Spinal cord (tissue), 9 donors: ENCODE measurements at regions not wholly inside any gene's neighbourhood (a gene's known extent, or its start where the extent isn't known, plus 50 kb on each side); places are given as distances from the start of the nearest gene placed in this dataset.

Source experiments
- DNase-seq, 6 donors: peaks; one replicate each; pipeline versions ENCODE4 v3.0.0 to v3.0.0-alpha.2; 2013 to 2015; ENCODE audit warnings: low spot score in 6 of 6, low read depth in 4 of 6
- H3K27ac ChIP-seq: one replicate; pipeline ENCODE4 v1.5.1; 2013; ENCODE audit warnings: low read depth, low read length, control low read depth
- H3K27me3 ChIP-seq: one replicate; pipeline ENCODE4 v1.6.1; 2013; ENCODE audit warnings: low read length; ENCODE audit not compliant: control insufficient read depth, insufficient read depth
- H3K36me3 ChIP-seq: one replicate; pipeline ENCODE4 v1.6.1; 2013; ENCODE audit warnings: low read length; ENCODE audit not compliant: control insufficient read depth, insufficient read depth
- H3K4me1 ChIP-seq: one replicate; pipeline ENCODE4 v1.6.1; 2013; ENCODE audit warnings: low read length; ENCODE audit not compliant: control insufficient read depth, insufficient read depth
- H3K4me3 ChIP-seq: one replicate; pipeline ENCODE4 v1.5.1; 2013; ENCODE audit warnings: low read depth, low read length, control low read depth
- H3K9me3 ChIP-seq: one replicate; pipeline ENCODE4 v1.6.1; 2013; ENCODE audit warnings: low read length; ENCODE audit not compliant: control insufficient read depth, insufficient read depth
- WGBS: methylation state at CpG from one replicate; pipeline ENCODE4 v1.1.5; 2013; ENCODE audit warnings: missing lambda C conversion rate; ENCODE audit not compliant: insufficient coverage; 5-methylcytosine and 5-hydroxymethylcytosine counted together
- donor health status: healthy.

GRCh38 chr3:102113421-102114041 lies 264.2 kb downstream of the NFKBIZ start:
- no peak for DNase-seq
- H3K4me1 ChIP-seq: no peaks in the 10 kb centered on the region
- no peak overlapping the region for H3K4me3 ChIP-seq
- no peaks in the 10 kb centered on the region for H3K27me3 ChIP-seq
- WGBS: 93% methylated on average over 9 of the region's 11 CpGs
- no peak overlapping the region for H3K27ac ChIP-seq
- no peaks in the 10 kb centered on the region for H3K9me3 ChIP-seq
- H3K36me3 ChIP-seq: no peaks in the 10 kb centered on the region

GRCh38 chr3:102114264-102114979 lies 265.1 kb downstream of the NFKBIZ start:
- Histone ChIP-seq H3K36me3 (no peaks in the 10 kb centered on the region), H3K27me3 (no peaks in the 10 kb centered on the region), H3K4me3 (no peak overlapping the region), H3K27ac (no peak overlapping the region), H3K4me1 (no peaks in the 10 kb centered on the region), H3K9me3 (no peaks in the 10 kb centered on the region)
- no peak for DNase-seq
- WGBS: 100% methylated on average over 3 of the region's 7 CpGs

- DNase-seq: no peak
- H3K36me3 ChIP-seq: no peaks in the 10 kb centered on the region
- H3K9me3 ChIP-seq: no peaks in the 10 kb centered on the region
- H3K27ac ChIP-seq: no peak overlapping the region
- H3K4me3 ChIP-seq: no peak overlapping the region
- H3K27me3 ChIP-seq: no peaks in the 10 kb centered on the region
- no peaks in the 10 kb centered on the region for H3K4me1 ChIP-seq
These were observed 273.2 kb downstream of the NFKBIZ start for GRCh38 chr3:102122527-102122926.

DNA sequence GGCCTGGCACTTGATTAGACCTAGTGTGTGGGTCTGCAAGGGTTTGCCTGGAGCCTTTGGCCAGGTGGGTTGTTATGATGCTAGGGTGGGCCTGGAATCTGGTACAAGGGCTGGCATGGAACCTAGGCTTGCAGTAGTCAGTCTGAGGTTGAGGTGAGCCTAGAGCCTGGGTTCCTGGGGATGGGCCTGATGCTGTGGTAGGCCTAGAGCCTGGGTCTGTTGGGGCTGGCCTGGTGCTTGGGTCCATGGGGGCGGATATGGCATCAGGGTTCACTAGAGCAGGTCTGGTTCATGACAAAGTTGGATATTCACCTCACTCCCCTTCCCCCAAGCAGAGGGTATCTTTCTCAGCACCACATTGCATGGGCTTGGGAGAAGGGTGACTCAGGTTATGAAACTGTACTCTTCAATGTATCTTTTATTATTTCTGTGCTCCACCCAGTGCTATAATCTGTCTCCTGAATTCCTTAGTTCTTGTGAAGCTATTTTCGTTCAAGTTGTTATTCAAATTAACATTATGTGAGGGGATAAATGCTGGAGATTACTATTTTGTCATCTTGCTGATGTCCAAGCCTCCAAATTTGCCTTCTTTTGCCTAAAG lies 274.4 kb downstream of the NFKBIZ start:
- Histone ChIP-seq H3K9me3 (no peaks in the 10 kb centered on the region), H3K27ac (no peak overlapping the region)
- WGBS: no CpG with 5 or more reads among the region's 2 CpGs

DNA sequence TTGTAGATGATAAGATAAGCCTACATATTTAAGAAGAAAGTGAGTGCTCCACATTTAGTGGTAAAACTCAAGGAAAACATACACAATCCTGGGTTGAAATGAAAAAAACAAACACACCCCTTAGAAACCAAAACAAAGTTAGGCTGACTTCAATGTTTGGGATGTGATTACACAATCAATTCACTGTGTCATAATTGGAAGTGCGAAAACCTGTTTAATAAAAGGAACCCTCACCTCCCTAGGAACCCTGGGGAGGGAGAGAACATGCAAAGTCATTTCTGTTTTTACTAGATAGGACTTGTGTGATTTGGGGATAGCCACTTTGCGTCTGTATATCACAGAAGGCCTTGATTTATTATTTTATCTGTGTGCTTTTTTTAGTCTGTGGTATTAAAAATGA lies 275.0 kb downstream of the NFKBIZ start:
- Histone ChIP-seq H3K4me3 (no peak overlapping the region), H3K27me3 (no peaks in the 10 kb centered on the region), H3K9me3 (no peaks in the 10 kb centered on the region), H3K27ac (no peak overlapping the region), H3K4me1 (no peaks in the 10 kb centered on the region), H3K36me3 (no peaks in the 10 kb centered on the region)
- DNase-seq: no peak
- no CpG with 5 or more reads among the region's 2 CpGs for WGBS

More for the DNA sequence above, 274.4 kb downstream of the NFKBIZ start:
- no peaks in the 10 kb centered on the region for H3K36me3 ChIP-seq
- no peaks in the 10 kb centered on the region for H3K27me3 ChIP-seq
- H3K4me3 ChIP-seq: no peak overlapping the region
- H3K4me1 ChIP-seq: no peaks in the 10 kb centered on the region
- no peak for DNase-seq

DNA sequence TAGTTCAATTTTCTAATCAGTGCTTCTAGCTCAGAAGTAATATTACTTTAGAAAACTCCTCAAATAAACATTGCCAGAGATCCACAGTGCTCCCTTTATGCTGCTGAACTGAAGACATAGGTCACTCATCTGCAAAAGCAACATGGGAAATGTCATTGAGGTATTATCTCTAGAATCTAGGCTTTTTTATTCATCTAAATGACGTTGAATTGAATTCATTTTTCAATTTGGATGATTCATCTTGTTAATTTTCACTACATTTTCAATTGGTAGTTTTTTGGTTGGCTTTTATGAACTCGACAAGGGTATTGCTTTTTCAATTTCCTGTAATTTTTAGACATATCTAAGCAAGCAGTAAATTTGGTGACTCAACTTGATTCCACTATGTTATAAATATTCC lies 275.4 kb downstream of the NFKBIZ start:
- Histone ChIP-seq H3K9me3 (no peaks in the 10 kb centered on the region), H3K27ac (no peak overlapping the region), H3K4me3 (no peak overlapping the region), H3K36me3 (no peaks in the 10 kb centered on the region), H3K27me3 (no peaks in the 10 kb centered on the region), H3K4me1 (no peaks in the 10 kb centered on the region)
- no peak for DNase-seq
- no CpG with 5 or more reads among the region's 2 CpGs for WGBS

DNA sequence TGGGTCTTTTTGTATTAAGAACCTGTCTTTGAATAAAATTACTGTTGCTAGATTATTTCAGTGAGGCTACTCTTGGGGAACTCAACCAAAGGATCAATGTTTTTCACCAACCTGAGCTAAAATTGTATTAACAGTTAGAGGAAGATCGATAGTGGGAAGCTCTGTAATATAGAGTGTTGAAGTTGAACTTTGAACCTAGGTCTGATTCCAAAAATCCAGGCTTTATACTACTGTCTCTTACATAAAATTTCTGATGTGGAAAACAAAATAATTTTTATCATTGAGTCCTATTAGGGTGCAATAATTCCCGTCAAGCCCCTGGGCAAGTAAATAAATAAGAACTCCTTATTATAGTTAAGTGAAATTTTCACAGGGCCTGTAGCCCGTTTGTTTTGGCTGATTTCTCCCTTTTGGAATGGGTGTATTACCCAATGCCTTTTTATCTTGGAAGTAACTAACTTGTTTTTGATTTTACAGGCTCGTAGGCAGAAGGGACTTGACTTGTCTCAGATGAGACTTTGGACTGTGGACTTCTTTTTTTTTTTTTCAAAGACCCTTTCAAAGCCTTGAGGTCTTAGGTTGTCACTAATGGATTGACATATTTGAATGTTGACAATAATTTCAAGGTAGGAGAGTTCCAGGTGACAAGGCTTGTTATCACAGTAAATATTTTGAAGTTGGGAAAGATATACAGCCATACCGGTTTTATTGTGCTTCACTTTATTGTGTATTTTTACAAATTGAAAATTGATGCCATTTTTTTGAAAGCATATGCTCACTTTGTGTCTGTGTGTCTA lies 276.1 kb downstream of the NFKBIZ start:
- 100% methylated on average over 1 of the region's 5 CpGs for WGBS
- H3K4me1 ChIP-seq: no peaks in the 10 kb centered on the region
- no peak for DNase-seq
- no peaks in the 10 kb centered on the region for H3K36me3 ChIP-seq
- H3K4me3 ChIP-seq: no peak overlapping the region
- H3K27me3 ChIP-seq: no peaks in the 10 kb centered on the region
- H3K27ac ChIP-seq: no peak overlapping the region
- no peaks in the 10 kb centered on the region for H3K9me3 ChIP-seq

- H3K4me1 ChIP-seq: no peaks in the 10 kb centered on the region
These were observed 276.7 kb downstream of the NFKBIZ start for GRCh38 chr3:102125994-102126368.

DNA sequence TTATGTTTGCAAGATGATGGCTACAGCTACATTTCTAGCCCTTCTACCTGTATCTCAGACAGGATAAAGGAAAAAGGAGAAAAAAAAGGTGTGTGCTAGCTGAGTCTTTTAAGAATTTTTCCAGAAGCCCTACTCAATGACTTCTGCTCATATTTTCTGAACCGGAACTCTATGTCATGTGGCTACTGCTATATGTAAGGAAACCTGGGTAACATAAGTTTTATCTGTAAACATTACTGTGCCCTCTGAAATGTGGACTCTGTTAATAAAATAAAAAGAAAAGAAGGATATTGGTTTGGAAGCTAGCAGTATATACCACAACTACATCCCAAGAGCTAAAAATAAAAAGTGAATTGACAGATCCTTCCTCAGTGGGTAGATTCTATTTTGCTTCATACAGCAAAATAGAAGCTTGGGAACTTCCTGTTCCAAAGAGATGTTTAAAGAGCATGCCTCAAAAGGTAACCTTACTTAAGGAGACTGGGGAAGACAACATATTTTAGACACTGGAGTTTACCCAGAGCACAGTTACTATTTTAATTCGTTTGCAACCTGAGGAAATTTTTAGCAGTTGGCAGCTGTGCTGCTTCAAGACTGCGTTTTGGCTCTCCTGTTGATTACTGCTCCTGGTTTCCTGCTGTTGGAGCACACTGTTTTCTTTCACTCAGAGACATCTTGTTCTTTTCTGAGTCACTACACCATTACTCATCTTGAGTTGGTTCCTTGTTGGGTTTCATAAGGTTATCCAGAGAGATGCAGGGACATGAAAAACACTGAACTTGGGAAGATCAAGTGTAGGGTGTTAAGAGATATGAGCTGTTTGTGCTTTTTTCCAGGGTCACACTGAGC lies 280.7 kb downstream of the NFKBIZ start:
- no peaks in the 10 kb centered on the region for H3K9me3 ChIP-seq
- H3K36me3 ChIP-seq: no peaks in the 10 kb centered on the region
- DNase-seq: no peak
- H3K27ac ChIP-seq: no peak overlapping the region
- no peak overlapping the region for H3K4me3 ChIP-seq
- H3K27me3 ChIP-seq: no peaks in the 10 kb centered on the region
- no peaks in the 10 kb centered on the region for H3K4me1 ChIP-seq
- WGBS: 65% methylated on average over 2 of the region's 3 CpGs

More at GRCh38 chr3:102125994-102126368, 276.7 kb downstream of the NFKBIZ start:
- DNase-seq: no peak
- Histone ChIP-seq H3K9me3 (no peaks in the 10 kb centered on the region), H3K4me3 (no peak overlapping the region), H3K27ac (no peak overlapping the region), H3K36me3 (no peaks in the 10 kb centered on the region), H3K27me3 (no peaks in the 10 kb centered on the region)
- WGBS: no CpG with 5 or more reads among the region's 1 CpG
